ENCODE measurements at regions not wholly inside any gene's neighbourhood (a gene's known extent, or its start where the extent isn't known, plus 50 kb on each side); places are given as distances from the start of the nearest gene placed in this dataset.

GRCh38 chr6:170207586-170208181 is 83.2 kb downstream of the DLL1 start:
- no peak for TF ChIP-seq ZFX (IDR thresholded peaks at IDR 0.05)
- no peak for TF ChIP-seq CTCF (conservative IDR thresholded peaks at IDR 0.05)
- no peak overlapping the region for H3K27ac ChIP-seq

- no peak overlapping the region for H3K27ac ChIP-seq
- TF ChIP-seq ZFX (IDR thresholded peaks at IDR 0.05) (no peak), CTCF (conservative IDR thresholded peaks at IDR 0.05) (no peak)
These were observed 83.9 kb downstream of the DLL1 start for GRCh38 chr6:170206851-170207431.

- TF ChIP-seq CTCF (conservative IDR thresholded peaks at IDR 0.05) (no peak), ZFX (IDR thresholded peaks at IDR 0.05) (no peak)
- H3K27ac ChIP-seq: no peak overlapping the region
These were observed 84.6 kb downstream of the DLL1 start for GRCh38 chr6:170206317-170206621.

GRCh38 chr6:170205534-170206316 is 85.2 kb downstream of the DLL1 start:
- TF ChIP-seq ZFX (IDR thresholded peaks at IDR 0.05): no peak
- TF ChIP-seq CTCF (conservative IDR thresholded peaks at IDR 0.05): no peak
- no peak overlapping the region for H3K27ac ChIP-seq

GRCh38 chr6:170205126-170205525 is 85.8 kb downstream of the DLL1 start:
- H3K27ac ChIP-seq: no peak overlapping the region
- no peak for TF ChIP-seq CTCF (conservative IDR thresholded peaks at IDR 0.05)
- TF ChIP-seq ZFX (IDR thresholded peaks at IDR 0.05): no peak

- no peak overlapping the region for H3K27ac ChIP-seq
These were observed 87.7 kb downstream of the DLL1 start for GRCh38 chr6:170203212-170203611.

More at GRCh38 chr6:170203212-170203611, 87.7 kb downstream of the DLL1 start:
- TF ChIP-seq CTCF (conservative IDR thresholded peaks at IDR 0.05): no peak

Data from C4-2B (cell line).